Neuron (in vitro differentiated cells): ENCODE measurements at regions not wholly inside any gene's neighbourhood (a gene's known extent, or its start where the extent isn't known, plus 50 kb on each side); places are given as distances from the start of the nearest gene placed in this dataset.

Experiments used
- H2AFZ ChIP-seq: one replicate; pipeline ENCODE4 v1.6.1; 2013; ENCODE audit warnings: low read depth, mild to moderate bottlenecking, inconsistent platforms, low read length, moderate library complexity
- H3K27me3 ChIP-seq: one replicate; pipeline ENCODE4 v1.6.1; 2013; ENCODE audit warnings: low read length; ENCODE audit not compliant: insufficient read depth
- H3K36me3 ChIP-seq: one replicate; pipeline ENCODE4 v1.6.1; 2013; ENCODE audit warnings: low read length; ENCODE audit not compliant: insufficient read depth
- H3K4me1 ChIP-seq: one replicate; pipeline ENCODE4 v1.6.1; 2013; ENCODE audit warnings: low read length; ENCODE audit not compliant: insufficient read depth
- H3K4me3 ChIP-seq: 2 replicates; pipeline ENCODE4 v1.5.1; 2013; ENCODE audit warnings: mild to moderate bottlenecking, low read length, moderate library complexity
- H3K9me3 ChIP-seq: one replicate; pipeline ENCODE4 v1.6.1; 2013; ENCODE audit warnings: low read length

DNA sequence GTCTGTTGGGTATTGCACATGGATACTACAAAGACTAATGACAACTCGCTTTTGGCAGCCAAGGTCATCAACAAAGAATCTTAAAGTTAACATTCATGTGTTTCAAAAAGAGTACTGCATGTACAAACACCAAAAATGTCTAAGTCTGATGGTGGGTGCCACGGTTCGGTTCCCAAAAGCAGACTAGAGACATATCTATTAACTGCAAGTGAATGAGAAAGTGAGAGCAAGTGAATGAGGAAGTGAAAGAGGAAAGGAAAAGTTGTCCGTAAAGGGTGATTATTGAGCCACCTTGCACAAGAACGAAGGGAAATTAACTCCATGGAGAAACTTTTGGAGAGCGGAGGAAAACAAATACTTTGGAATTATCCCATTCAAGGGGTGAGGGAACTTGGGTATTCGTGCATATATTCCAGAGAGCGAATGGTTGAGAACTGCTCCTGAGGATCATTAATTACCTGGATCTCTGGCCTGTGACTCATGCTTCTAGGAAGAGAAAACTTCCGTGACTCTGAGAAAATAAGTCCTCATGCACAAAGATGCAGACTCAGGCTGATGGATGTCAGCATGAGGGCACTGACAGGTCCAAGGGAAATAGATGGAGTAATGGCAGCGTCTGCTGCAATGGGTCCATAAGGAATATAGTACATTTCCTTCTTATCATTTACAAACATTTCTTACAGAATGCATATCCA lies 336.5 kb upstream of the TGFBR2 start:
- Histone ChIP-seq H3K27me3 (no peaks in the 10 kb centered on the region), H3K4me3 (no peak overlapping the region), H3K36me3 (no peaks in the 10 kb centered on the region), H3K4me1 (peaks cover 7% of the 10 kb centered on the region), H2AFZ (no peak overlapping the region), H3K9me3 (no peaks in the 10 kb centered on the region)

DNA sequence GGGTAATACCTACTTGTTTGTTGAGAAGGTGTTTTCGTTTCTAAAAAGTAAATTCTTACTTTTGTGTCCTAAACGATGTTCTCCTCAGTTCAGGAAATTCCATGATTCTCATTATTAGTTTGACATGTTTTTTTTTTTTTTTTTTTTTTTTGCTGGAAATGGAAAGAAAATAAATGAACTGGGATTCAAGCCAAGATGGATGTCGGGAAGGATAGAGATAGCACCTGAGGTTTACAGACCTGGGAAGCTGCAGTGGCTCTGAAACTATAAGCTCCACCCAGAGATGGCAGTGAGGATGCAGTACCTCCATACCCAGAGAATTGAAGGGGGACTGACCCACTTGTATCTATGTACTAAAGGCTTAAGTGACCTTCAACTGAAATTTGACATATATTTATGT lies 334.6 kb upstream of the TGFBR2 start:
- H2AFZ ChIP-seq = no peak overlapping the region
- H3K27me3 ChIP-seq = no peaks in the 10 kb centered on the region
- H3K4me3 ChIP-seq = no peak overlapping the region
- H3K9me3 ChIP-seq = no peaks in the 10 kb centered on the region
- peaks cover 3% of the 10 kb centered on the region for H3K4me1 ChIP-seq
- H3K36me3 ChIP-seq = no peaks in the 10 kb centered on the region

DNA sequence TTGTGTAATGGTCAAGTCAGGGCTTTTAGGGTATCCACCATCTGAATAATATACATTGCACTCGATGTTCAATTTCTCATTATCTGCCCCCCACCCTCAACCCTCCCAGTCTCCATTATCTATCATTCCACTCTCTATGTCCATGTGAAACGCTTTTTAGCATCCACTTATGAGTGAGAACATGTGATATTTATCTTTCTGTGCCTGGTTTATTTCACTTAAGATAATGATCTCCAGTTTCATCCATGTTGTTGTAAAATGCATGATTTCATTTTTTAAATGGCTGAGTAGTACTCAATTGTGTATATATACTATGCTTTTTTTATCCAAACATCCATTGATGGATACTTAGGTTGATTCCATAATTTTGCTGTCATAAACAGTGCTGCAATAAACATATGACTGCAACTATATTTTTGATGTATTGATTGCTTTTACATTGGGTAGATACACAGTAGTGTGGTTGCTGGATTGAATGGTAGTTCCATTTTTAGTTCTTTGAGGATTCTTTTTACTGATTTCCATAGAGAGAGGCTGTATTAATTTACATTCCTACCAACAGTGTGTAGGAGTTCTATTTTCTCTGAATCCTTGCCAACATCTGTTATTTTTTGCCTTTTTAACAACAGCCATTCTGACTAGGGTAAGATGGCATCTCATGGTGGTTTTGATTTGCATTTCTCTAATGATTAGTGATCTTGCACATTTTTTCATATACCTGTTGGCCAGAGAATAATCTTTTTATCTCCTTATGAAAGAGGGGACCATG lies 332.9 kb upstream of the TGFBR2 start:
- Histone ChIP-seq H3K9me3 (peaks cover 2% of the 10 kb centered on the region), H3K4me3 (no peak overlapping the region), H3K4me1 (no peaks in the 10 kb centered on the region), H2AFZ (no peak overlapping the region), H3K36me3 (no peaks in the 10 kb centered on the region), H3K27me3 (no peaks in the 10 kb centered on the region)

DNA sequence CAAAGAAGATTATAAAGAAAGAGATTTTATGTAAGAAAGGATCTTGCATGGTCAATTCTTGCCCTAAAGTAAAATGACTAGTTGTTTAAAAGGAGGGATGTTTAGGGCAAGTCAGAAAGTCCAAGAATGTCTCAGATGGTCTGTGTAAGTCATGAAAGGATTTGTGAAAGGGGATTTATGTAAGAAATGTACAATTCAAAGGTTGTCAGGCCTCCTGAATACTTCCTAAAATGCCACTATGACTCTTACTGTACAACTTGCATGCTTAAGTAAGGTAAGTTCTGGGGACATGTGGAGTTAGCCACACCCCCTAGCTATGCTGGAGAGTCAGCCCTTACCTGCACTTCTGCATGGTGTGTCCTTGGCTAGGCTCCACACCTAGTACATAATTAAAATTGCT lies 328.9 kb upstream of the TGFBR2 start:
- peaks cover 2% of the 10 kb centered on the region for H3K9me3 ChIP-seq

DNA sequence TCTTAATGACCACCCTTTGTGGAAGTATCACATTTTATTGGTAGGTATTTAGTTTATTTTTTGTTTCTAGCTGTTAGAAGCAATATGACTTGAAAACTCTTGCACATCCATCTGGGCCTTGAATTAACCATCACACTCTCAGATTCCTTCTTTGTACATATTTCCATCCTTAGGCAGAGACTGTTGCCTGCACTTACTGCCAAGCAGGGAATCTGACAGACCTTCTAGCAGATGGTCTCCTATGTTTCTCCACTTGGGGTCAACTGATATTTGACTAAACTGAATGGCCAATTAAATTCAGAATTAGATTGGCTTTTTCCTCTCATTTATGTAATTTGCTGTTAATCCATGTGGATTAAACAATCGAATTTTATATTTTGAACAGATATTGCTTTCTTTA lies 324.9 kb upstream of the TGFBR2 start:
- H3K36me3 ChIP-seq = no peaks in the 10 kb centered on the region
- no peak overlapping the region for H3K4me3 ChIP-seq

More for the DNA sequence above, 328.9 kb upstream of the TGFBR2 start:
- H2AFZ ChIP-seq = no peak overlapping the region
- no peak overlapping the region for H3K4me3 ChIP-seq
- peaks cover 9% of the 10 kb centered on the region for H3K4me1 ChIP-seq
- H3K27me3 ChIP-seq = no peaks in the 10 kb centered on the region
- no peaks in the 10 kb centered on the region for H3K36me3 ChIP-seq

DNA sequence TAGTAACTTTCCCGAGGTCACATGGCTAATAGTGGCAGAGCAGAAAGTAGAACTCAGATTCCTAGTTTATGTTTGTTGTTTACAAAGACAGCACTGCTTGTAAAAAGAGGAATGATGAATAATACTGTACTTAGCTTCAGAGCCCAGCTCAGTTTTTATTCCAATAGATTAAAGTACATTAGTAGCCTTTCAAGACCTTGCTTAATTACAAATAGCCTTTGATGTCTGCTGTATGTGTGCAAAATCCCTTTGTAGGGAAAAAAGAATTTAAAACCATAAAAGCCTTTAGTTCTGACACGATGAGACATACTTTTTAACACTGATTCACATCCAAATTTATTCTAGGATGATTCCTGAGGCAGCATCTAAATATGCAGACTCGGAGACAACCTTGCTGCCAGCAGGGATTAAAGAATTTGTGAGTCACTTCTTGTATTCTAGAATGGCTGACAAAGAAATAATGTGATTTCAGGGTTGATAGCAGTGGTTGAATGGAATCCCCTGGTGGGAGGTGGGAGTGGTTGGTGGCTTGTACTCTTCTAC lies 324.2 kb upstream of the TGFBR2 start:
- Histone ChIP-seq H2AFZ (no peak overlapping the region), H3K36me3 (no peaks in the 10 kb centered on the region), H3K27me3 (no peaks in the 10 kb centered on the region), H3K4me1 (peaks cover 23% of the 10 kb centered on the region), H3K4me3 (no peak overlapping the region), H3K9me3 (peaks cover 2% of the 10 kb centered on the region)

More for the DNA sequence above, 324.9 kb upstream of the TGFBR2 start:
- Histone ChIP-seq H3K9me3 (peaks cover 2% of the 10 kb centered on the region), H3K4me1 (peaks cover 23% of the 10 kb centered on the region), H3K27me3 (no peaks in the 10 kb centered on the region), H2AFZ (no peak overlapping the region)

DNA sequence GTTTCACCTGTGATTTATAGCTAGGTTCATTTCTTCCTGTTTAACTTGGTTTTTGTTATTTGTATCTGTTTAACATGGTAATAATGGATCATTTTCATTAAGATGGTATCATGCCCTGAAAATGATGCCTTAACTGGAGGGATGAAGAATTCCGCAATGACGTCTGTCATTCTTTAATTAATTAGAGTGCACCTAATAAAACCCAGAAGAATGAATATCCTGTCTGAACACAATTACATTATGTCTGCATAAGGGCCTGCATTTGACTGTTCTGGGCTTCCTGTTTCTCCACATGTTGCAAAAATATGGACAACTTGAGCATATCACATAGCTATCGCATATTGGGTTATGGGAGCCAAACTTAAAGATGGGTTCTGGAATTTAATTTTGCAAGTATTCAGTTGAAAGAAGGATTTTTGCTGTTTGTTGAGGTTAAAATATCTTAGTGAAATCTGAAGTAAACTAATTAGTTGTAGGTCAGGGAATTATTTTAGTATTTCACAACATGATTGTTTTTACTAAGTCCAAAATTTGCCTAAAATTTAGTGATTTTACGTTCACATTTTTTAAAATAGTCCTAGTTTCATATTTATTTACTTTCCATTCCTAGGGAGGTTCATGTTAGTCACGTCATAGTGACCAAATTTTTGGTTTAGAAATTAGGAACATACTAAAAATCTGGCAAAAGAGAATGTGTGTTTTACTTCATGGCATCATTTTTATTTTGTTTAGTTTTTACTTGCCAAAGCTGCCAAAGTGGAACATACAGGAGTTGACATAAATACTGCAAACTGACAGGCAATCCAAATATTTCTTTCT lies 321.0 kb upstream of the TGFBR2 start:
- Histone ChIP-seq H3K9me3 (no peaks in the 10 kb centered on the region), H3K4me3 (no peak overlapping the region), H2AFZ (no peak overlapping the region), H3K4me1 (peaks cover 23% of the 10 kb centered on the region), H3K36me3 (no peaks in the 10 kb centered on the region), H3K27me3 (no peaks in the 10 kb centered on the region)

DNA sequence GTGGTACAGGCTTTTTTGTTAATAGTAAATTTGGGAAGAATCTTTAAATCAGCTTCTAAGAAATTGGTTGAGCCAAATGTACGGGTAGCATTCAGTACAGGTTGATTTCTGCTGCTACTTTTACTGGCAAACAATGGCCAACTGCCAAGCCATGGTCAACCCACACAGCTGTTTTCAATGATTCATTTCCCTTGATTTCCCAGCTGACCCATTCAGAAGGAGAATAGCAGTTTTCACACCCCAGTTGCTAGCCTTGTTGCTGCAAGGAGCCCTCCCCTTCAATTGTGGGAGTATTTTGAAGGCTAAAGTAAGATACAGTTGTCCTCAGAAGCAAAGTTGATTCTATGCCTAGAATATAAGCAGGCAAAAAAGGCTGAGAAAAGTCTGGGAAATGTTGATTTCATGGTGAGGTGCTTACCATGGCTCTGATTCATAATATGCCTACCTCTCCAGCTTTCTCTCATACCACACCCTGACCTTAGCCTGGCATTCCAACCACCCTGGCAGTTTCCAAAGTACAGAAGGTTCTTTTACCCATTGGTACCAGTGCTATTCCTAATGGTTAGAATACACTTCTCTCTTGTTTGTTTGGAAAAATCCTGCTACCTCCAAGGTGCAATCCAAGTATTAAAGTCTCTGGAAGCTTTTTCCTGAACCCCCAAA lies 320.3 kb upstream of the TGFBR2 start:
- Histone ChIP-seq H3K9me3 (no peaks in the 10 kb centered on the region), H3K4me3 (no peak overlapping the region), H2AFZ (no peak overlapping the region), H3K4me1 (peaks cover 23% of the 10 kb centered on the region), H3K36me3 (no peaks in the 10 kb centered on the region), H3K27me3 (no peaks in the 10 kb centered on the region)

DNA sequence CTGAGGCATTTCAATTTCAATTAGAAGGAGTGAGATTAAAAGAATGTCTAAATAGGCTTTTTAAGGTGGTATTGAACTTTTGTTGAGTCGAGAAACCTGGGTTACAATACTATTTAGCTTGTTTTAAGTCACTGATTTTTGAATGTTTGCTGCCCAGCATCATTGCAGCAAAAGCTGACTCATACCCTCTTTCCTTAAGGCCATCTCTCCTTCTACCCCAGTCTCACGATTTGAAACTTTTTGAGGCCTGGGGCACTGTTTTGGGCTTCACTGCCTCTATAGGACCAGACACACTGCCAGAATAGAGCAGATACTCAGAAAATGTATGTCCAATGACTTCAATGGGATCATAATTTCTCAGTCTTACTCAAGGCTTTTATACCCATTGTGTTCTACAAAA lies 319.6 kb upstream of the TGFBR2 start:
- H3K36me3 ChIP-seq = no peaks in the 10 kb centered on the region
- no peak overlapping the region for H2AFZ ChIP-seq
- H3K4me3 ChIP-seq = no peak overlapping the region
- no peaks in the 10 kb centered on the region for H3K9me3 ChIP-seq
- H3K27me3 ChIP-seq = no peaks in the 10 kb centered on the region
- H3K4me1 ChIP-seq = peaks cover 20% of the 10 kb centered on the region

DNA sequence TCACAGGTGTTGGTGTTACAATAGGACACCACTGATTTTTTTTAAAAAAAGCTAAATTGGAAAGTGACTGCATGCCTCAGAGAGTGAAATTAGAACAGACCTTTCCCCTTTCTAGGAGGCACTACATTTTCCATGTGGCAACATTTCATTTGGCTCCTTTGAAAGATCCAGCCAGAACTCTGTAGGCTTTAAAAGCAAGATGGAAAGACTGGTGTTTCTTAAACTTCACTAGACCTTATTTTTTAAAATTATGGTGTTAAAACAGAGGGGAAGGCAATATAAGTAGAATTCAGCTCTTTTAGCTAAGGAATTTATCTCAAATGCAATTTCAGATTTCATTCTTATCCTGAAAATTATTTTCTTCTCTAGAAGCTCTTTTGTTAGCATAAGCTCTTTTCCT lies 317.6 kb upstream of the TGFBR2 start:
- no peaks in the 10 kb centered on the region for H3K36me3 ChIP-seq
- no peaks in the 10 kb centered on the region for H3K27me3 ChIP-seq
- H3K4me1 ChIP-seq = peaks cover 12% of the 10 kb centered on the region
- H3K4me3 ChIP-seq = no peak overlapping the region
- no peak overlapping the region for H2AFZ ChIP-seq
- H3K9me3 ChIP-seq = no peaks in the 10 kb centered on the region

DNA sequence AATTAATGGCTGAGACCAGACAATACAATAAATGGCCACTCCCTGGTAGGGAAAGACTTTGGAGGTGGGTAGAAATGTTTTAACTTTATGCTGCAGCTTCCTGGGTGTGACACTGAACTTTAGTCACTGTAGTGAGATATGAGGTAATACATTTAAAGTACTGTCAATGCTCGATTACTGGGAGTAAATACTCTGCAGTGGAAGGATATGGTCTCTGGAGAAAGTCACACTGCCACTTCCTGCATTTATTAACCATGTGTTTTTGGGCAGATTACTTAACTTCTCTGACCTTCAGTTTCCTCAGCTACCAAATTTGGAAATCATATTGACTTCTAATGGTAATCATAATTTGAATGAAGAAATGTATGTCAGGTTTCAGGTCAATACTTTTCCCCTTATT lies 317.1 kb upstream of the TGFBR2 start:
- Histone ChIP-seq H3K9me3 (no peaks in the 10 kb centered on the region), H2AFZ (no peak overlapping the region), H3K4me3 (no peak overlapping the region), H3K36me3 (no peaks in the 10 kb centered on the region), H3K27me3 (no peaks in the 10 kb centered on the region), H3K4me1 (peaks cover 15% of the 10 kb centered on the region)

DNA sequence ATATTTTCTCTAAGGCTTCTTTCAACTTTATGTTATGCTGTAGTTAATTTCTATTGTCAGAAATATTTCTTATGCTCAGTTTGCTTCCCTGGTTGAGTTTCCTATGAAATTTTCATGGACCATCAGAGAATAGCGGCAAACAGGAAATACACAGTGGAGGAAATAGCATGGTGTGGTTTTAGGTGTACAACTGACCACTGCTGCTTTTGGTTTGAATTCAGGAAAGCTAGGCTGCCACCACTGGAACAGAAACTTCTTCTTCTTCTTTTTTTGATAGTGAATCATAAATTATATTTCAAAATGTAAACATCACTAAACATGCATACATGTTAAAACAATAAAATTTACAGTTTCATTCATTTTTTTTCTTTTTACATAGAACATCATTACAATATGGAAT lies 316.6 kb upstream of the TGFBR2 start:
- no peak overlapping the region for H3K4me3 ChIP-seq
- H2AFZ ChIP-seq = no peak overlapping the region
- H3K4me1 ChIP-seq = peaks cover 15% of the 10 kb centered on the region
- no peaks in the 10 kb centered on the region for H3K9me3 ChIP-seq
- H3K27me3 ChIP-seq = no peaks in the 10 kb centered on the region
- H3K36me3 ChIP-seq = no peaks in the 10 kb centered on the region
